OCI-LY3 (cell line): ENCODE measurements at regions not wholly inside any gene's neighbourhood (a gene's known extent, or its start where the extent isn't known, plus 50 kb on each side); places are given as distances from the start of the nearest gene placed in this dataset.

Experiments used
- CTCF ChIP-seq: fragments of 200-600, 300-600 bp; sonication (generic); IDR thresholded peaks from 2 replicates; pipeline ENCODE4 v1.5.1; 2014; ENCODE audit warnings: antibody characterized with exemption, low read length, low read depth
- EZH2phosphoT487 ChIP-seq: fragments of 200-600 bp; shearing (Covaris generic); IDR thresholded peaks from 2 replicates; pipeline ENCODE4 v1.6.1; 2018; ENCODE audit warnings: antibody characterized with exemption, mixed run types, low read depth

- TF ChIP-seq CTCF (no peak), EZH2phosphoT487 (no peak)
These were observed 100.6 kb downstream of the ACKR3 start for GRCh38 chr2:236670235-236670620.
